H1 (cell line): ENCODE measurements at regions not wholly inside any gene's neighbourhood (a gene's known extent, or its start where the extent isn't known, plus 50 kb on each side); places are given as distances from the start of the nearest gene placed in this dataset.

Source experiments
- ZNF274 ChIP-seq: IDR thresholded peaks from 2 replicates; pipeline ENCODE4 v1.7.0; 2012; ENCODE audit warnings: low read length, borderline replicate concordance; ENCODE audit errors: extremely low read depth
- TF ChIP-seq, protein P1 (sequence below): IDR thresholded peaks from 2 replicates; pipeline ENCODE4 v1.6.1; 2012; ENCODE audit warnings: inconsistent platforms

DNA sequence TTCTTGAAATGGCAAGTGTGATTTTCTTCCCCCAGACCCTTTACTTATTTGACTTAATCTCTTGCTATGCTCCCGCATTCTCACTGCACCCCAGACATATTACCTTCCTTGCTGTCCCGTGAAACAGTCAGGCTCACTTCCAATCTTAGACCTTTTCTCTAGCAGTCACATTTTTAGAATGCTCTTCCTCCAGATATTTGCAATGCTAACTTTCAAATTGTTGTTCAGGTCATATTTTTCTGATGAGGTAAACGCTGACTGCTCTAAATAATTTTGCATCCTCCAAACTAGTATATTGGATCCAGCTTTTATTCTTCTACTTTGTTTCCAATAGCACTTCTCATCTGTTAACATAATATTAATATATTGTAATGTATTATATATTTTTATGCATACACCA, 648.2 kb upstream of the NEGR1 start (continued):
- TF ChIP-seq ZNF274 = no peak
- TF ChIP-seq, protein P1, sequence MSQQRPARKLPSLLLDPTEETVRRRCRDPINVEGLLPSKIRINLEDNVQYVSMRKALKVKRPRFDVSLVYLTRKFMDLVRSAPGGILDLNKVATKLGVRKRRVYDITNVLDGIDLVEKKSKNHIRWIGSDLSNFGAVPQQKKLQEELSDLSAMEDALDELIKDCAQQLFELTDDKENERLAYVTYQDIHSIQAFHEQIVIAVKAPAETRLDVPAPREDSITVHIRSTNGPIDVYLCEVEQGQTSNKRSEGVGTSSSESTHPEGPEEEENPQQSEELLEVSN = no peak
- TF ChIP-seq, all 59 proteins: peak for 0
